Adrenal gland (tissue), 5 donors: ENCODE measurements at regions not wholly inside any gene's neighbourhood (a gene's known extent, or its start where the extent isn't known, plus 50 kb on each side); places are given as distances from the start of the nearest gene placed in this dataset.

ENCODE experiments used
- POLR2A ChIP-seq, 2 donors: fragments of 450-650 bp; IDR thresholded peaks; one replicate each; pipeline ENCODE4 v1.6.1; 2017; ENCODE audit warnings: antibody characterized with exemption in 2 of 2, mild to moderate bottlenecking in 2 of 2, moderate library complexity in 1 of 2
- TF ChIP-seq, protein P1 (sequence below), 6 experiments: fragments of 450-650 bp in 4 of 6; fragments of 200-600 bp in 2 of 6; sonication (generic) in 1 of 6; IDR thresholded peaks; 1 replicate in 5 of 6; 2 replicates in 1 of 6; pipeline versions ENCODE4 v1.5.1 to v1.8.0; 2016 to 2021; ENCODE audit warnings: antibody characterized with exemption in 6 of 6, mild to moderate bottlenecking in 2 of 6, moderate library complexity in 1 of 6
- donor health status: DM: no; HTN: no; CAD: no.

DNA sequence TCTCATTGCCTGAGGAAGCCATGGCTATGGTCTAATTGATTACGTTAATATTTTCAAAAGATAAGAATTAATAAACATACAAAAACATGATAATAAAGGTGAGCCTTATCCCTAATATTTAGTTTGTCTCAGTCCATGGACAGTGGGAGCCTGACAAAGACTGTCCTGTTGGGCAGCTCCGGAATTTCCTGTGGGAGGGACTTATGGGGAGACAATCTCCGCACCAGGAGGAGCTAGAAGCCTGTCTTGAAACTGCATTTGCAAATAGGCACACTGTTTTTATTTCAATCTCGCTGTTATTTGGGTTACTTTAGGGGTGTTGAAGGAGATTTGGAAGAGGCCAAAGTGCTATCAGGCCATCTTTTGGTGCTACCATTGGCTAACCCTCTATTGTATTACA is 50.8 kb upstream of the ZDHHC17 start:
- TF ChIP-seq POLR2A (IDR thresholded peaks at IDR 0.05), result no peak
- TF ChIP-seq, protein P1, sequence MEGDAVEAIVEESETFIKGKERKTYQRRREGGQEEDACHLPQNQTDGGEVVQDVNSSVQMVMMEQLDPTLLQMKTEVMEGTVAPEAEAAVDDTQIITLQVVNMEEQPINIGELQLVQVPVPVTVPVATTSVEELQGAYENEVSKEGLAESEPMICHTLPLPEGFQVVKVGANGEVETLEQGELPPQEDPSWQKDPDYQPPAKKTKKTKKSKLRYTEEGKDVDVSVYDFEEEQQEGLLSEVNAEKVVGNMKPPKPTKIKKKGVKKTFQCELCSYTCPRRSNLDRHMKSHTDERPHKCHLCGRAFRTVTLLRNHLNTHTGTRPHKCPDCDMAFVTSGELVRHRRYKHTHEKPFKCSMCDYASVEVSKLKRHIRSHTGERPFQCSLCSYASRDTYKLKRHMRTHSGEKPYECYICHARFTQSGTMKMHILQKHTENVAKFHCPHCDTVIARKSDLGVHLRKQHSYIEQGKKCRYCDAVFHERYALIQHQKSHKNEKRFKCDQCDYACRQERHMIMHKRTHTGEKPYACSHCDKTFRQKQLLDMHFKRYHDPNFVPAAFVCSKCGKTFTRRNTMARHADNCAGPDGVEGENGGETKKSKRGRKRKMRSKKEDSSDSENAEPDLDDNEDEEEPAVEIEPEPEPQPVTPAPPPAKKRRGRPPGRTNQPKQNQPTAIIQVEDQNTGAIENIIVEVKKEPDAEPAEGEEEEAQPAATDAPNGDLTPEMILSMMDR (IDR thresholded peaks at IDR 0.05), result no peak
